Ammon's horn (tissue), 1 donor: ENCODE measurements at regions not wholly inside any gene's neighbourhood (a gene's known extent, or its start where the extent isn't known, plus 50 kb on each side); places are given as distances from the start of the nearest gene placed in this dataset.

Source experiments
- DNase-seq: peaks from one replicate; pipeline ENCODE4 v3.0.0-alpha.2; 2016; ENCODE audit warnings: low spot score

- no peak for DNase-seq
These were observed 332.0 kb upstream of the MAF start for GRCh38 chr16:79932572-79932971.

- no peak for DNase-seq
These were observed 331.2 kb upstream of the MAF start for GRCh38 chr16:79931721-79932120.

GRCh38 chr16:79929260-79929965, 328.9 kb upstream of the MAF start:
- DNase-seq = no peak

- DNase-seq = no peak
These were observed 327.8 kb upstream of the MAF start for GRCh38 chr16:79928142-79928873.

GRCh38 chr16:79926451-79927205, 326.1 kb upstream of the MAF start:
- DNase-seq = no peak

- no peak for DNase-seq
These were observed 322.9 kb upstream of the MAF start for GRCh38 chr16:79923431-79923830.

- DNase-seq = no peak
These were observed 320.1 kb upstream of the MAF start for GRCh38 chr16:79920685-79921084.

- no peak for DNase-seq
These were observed 318.4 kb upstream of the MAF start for GRCh38 chr16:79918916-79919315.

- no peak for DNase-seq
These were observed 315.2 kb upstream of the MAF start for GRCh38 chr16:79915761-79916160.

- DNase-seq = no peak
These were observed 314.6 kb upstream of the MAF start for GRCh38 chr16:79914961-79915720.

- DNase-seq = no peak
These were observed 312.2 kb upstream of the MAF start for GRCh38 chr16:79912592-79913310.

- no peak for DNase-seq
These were observed 311.1 kb upstream of the MAF start for GRCh38 chr16:79911660-79912059.

- no peak for DNase-seq
These were observed 309.0 kb upstream of the MAF start for GRCh38 chr16:79909571-79909970.

GRCh38 chr16:79903471-79903870, 302.9 kb upstream of the MAF start:
- no peak for DNase-seq

GRCh38 chr16:79902351-79902750, 301.8 kb upstream of the MAF start:
- DNase-seq = no peak

GRCh38 chr16:79901522-79901921, 301.0 kb upstream of the MAF start:
- no peak for DNase-seq

- no peak for DNase-seq
These were observed 299.2 kb upstream of the MAF start for GRCh38 chr16:79899716-79900115.

GRCh38 chr16:79899316-79899715, 298.8 kb upstream of the MAF start:
- DNase-seq = no peak

- no peak for DNase-seq
These were observed 298.2 kb upstream of the MAF start for GRCh38 chr16:79898703-79899102.

GRCh38 chr16:79897453-79898146, 297.1 kb upstream of the MAF start:
- DNase-seq = no peak

GRCh38 chr16:79897104-79897452, 296.5 kb upstream of the MAF start:
- DNase-seq = peak; percentile 32
